GM20000 (cell line): ENCODE measurements at regions not wholly inside any gene's neighbourhood (a gene's known extent, or its start where the extent isn't known, plus 50 kb on each side); places are given as distances from the start of the nearest gene placed in this dataset.

Source experiments
- DNase-seq: peaks from one replicate; pipeline ENCODE4 v3.0.0; 2012; ENCODE audit warnings: low spot score
- CTCF ChIP-seq: IDR thresholded peaks from 2 replicates; pipeline ENCODE4 v1.5.1; 2012; ENCODE audit warnings: mild to moderate bottlenecking, control low read depth; ENCODE audit errors: extremely low read depth, missing control alignments

- TF ChIP-seq CTCF: no peak
- no peak for DNase-seq
Measured at GRCh38 chr11:119784421-119784820, 55.4 kb upstream of the NECTIN1 start.

- TF ChIP-seq CTCF: no peak
- DNase-seq: no peak
Measured at GRCh38 chr11:119783466-119784400, 54.7 kb upstream of the NECTIN1 start.

GRCh38 chr11:119782739-119783072 is 53.7 kb upstream of the NECTIN1 start:
- no peak for TF ChIP-seq CTCF

GRCh38 chr11:119782006-119782738 is 53.2 kb upstream of the NECTIN1 start:
- DNase-seq: no peak
- TF ChIP-seq CTCF: no peak

More at GRCh38 chr11:119782739-119783072, 53.7 kb upstream of the NECTIN1 start:
- peak; percentile 61 for DNase-seq

GRCh38 chr11:119780222-119780953 is 51.4 kb upstream of the NECTIN1 start:
- no peak for TF ChIP-seq CTCF
- DNase-seq: no peak

GRCh38 chr11:119779195-119780071 is 50.4 kb upstream of the NECTIN1 start:
- TF ChIP-seq CTCF: no peak
- no peak for DNase-seq
